ENCODE measurements at regions not wholly inside any gene's neighbourhood (a gene's known extent, or its start where the extent isn't known, plus 50 kb on each side); places are given as distances from the start of the nearest gene placed in this dataset.

- DNase-seq = no peak
These were observed 165.6 kb upstream of the OGFRL1 start for GRCh38 chr6:71123051-71123450.

GRCh38 chr6:71124340-71124739 is 164.3 kb upstream of the OGFRL1 start:
- no peak for DNase-seq

GRCh38 chr6:71125216-71125615 is 163.4 kb upstream of the OGFRL1 start:
- no peak for DNase-seq

- DNase-seq = no peak
These were observed 162.1 kb upstream of the OGFRL1 start for GRCh38 chr6:71126506-71126905.

- no peak for DNase-seq
These were observed 161.2 kb upstream of the OGFRL1 start for GRCh38 chr6:71127374-71127773.

- DNase-seq = no peak
These were observed 158.3 kb upstream of the OGFRL1 start for GRCh38 chr6:71130277-71130676.

- DNase-seq = no peak
These were observed 153.5 kb upstream of the OGFRL1 start for GRCh38 chr6:71134929-71135642.

GRCh38 chr6:71137973-71138372 is 150.6 kb upstream of the OGFRL1 start:
- DNase-seq = no peak

GRCh38 chr6:71138376-71138775 is 150.2 kb upstream of the OGFRL1 start:
- DNase-seq = peak; percentile 1

GRCh38 chr6:71139249-71139648 is 149.4 kb upstream of the OGFRL1 start:
- no peak for DNase-seq

GRCh38 chr6:71153755-71154325 is 134.8 kb upstream of the OGFRL1 start:
- no peak for DNase-seq

GRCh38 chr6:71157345-71157744 is 131.3 kb upstream of the OGFRL1 start:
- DNase-seq = no peak

- no peak for DNase-seq
These were observed 123.7 kb upstream of the OGFRL1 start for GRCh38 chr6:71164890-71165289.

GRCh38 chr6:71168233-71168765 is 120.3 kb upstream of the OGFRL1 start:
- DNase-seq = no peak

GRCh38 chr6:71171497-71172070 is 117.0 kb upstream of the OGFRL1 start:
- no peak for DNase-seq

GRCh38 chr6:71179249-71179885 is 109.2 kb upstream of the OGFRL1 start:
- no peak for DNase-seq

- no peak for DNase-seq
These were observed 107.0 kb upstream of the OGFRL1 start for GRCh38 chr6:71181565-71181964.

- no peak for DNase-seq
These were observed 101.5 kb upstream of the OGFRL1 start for GRCh38 chr6:71187141-71187540.

- no peak for DNase-seq
These were observed 97.8 kb upstream of the OGFRL1 start for GRCh38 chr6:71190809-71191208.

- no peak for DNase-seq
These were observed 93.9 kb upstream of the OGFRL1 start for GRCh38 chr6:71194724-71195123.

- DNase-seq = no peak
These were observed 91.3 kb upstream of the OGFRL1 start for GRCh38 chr6:71197267-71197666.

- peak; percentile 52 for DNase-seq
These were observed 90.8 kb upstream of the OGFRL1 start for GRCh38 chr6:71197780-71198179.

GRCh38 chr6:71198908-71199307 is 89.7 kb upstream of the OGFRL1 start:
- DNase-seq = no peak

Data from renal pelvis (tissue), 1 donor.